ENCODE measurements at regions not wholly inside any gene's neighbourhood (a gene's known extent, or its start where the extent isn't known, plus 50 kb on each side); places are given as distances from the start of the nearest gene placed in this dataset.

GRCh38 chr1:79207331-79207730 lies 200.8 kb upstream of the ADGRL4 start:
- TF ChIP-seq CTCF (IDR thresholded peaks at IDR 0.05) (no peak), POLR2A (IDR thresholded peaks at IDR 0.05) (no peak), POLR2AphosphoS5 (IDR thresholded peaks at IDR 0.05) (no peak), EP300 (IDR thresholded peaks at IDR 0.05) (no peak)
- WGBS, 2 donors: 52 to 87% methylated on average over 5 of the region's 5 CpGs
- Histone ChIP-seq H3K4me3 (no peak overlapping the region), H3K27me3 (no peaks in the 10 kb centered on the region), H3K9me3 (peaks cover 0 to 2% (median 0%) of the 10 kb centered on the region in 4 donors), H3K4me1 (no peaks in the 10 kb centered on the region), H3K27ac (no peak overlapping the region), H3K36me3 (no peaks in the 10 kb centered on the region)
- DNase-seq: no peak
- intact Hi-C loops (cut with DNase I): no loop called here

GRCh38 chr1:79204779-79205479 lies 198.4 kb upstream of the ADGRL4 start:
- intact Hi-C loops (cut with DNase I): no loop called here

GRCh38 chr1:79198832-79199231 lies 192.3 kb upstream of the ADGRL4 start:
- no peaks in the 10 kb centered on the region for H3K27me3 ChIP-seq
- H3K9me3 ChIP-seq: no peaks in the 10 kb centered on the region
- WGBS, 2 donors: 36 to 71% methylated on average over 2 of the region's 2 CpGs
- no peak for TF ChIP-seq EP300 (IDR thresholded peaks at IDR 0.05)
- TF ChIP-seq CTCF (IDR thresholded peaks at IDR 0.05): no peak
- TF ChIP-seq POLR2AphosphoS5 (IDR thresholded peaks at IDR 0.05): no peak
- no peak for TF ChIP-seq POLR2A (IDR thresholded peaks at IDR 0.05)
- peaks cover 0 to 3% (median 0%) of the 10 kb centered on the region in 4 donors for H3K4me1 ChIP-seq
- no peaks in the 10 kb centered on the region for H3K36me3 ChIP-seq
- no peak overlapping the region for H3K27ac ChIP-seq
- DNase-seq: no peak
- intact Hi-C loops (cut with DNase I): no loop called here
- H3K4me3 ChIP-seq: no peak overlapping the region

More at GRCh38 chr1:79204779-79205479, 198.4 kb upstream of the ADGRL4 start:
- TF ChIP-seq POLR2A (IDR thresholded peaks at IDR 0.05) (no peak), POLR2AphosphoS5 (IDR thresholded peaks at IDR 0.05) (no peak), EP300 (IDR thresholded peaks at IDR 0.05) (no peak), CTCF (IDR thresholded peaks at IDR 0.05) (no peak)
- no peaks in the 10 kb centered on the region for H3K36me3 ChIP-seq
- peaks cover 0 to 2% (median 0%) of the 10 kb centered on the region in 4 donors for H3K9me3 ChIP-seq
- no peaks in the 10 kb centered on the region for H3K4me1 ChIP-seq
- H3K27me3 ChIP-seq: no peaks in the 10 kb centered on the region
- DNase-seq: no peak
- H3K4me3 ChIP-seq: no peak overlapping the region
- no peak overlapping the region for H3K27ac ChIP-seq
- 47 to 74% methylated on average over 4 of the region's 4 CpGs for WGBS, 2 donors

- DNase-seq: no peak
- Histone ChIP-seq H3K27me3 (no peaks in the 10 kb centered on the region), H3K27ac (no peak overlapping the region), H3K4me3 (no peak overlapping the region), H3K9me3 (no peaks in the 10 kb centered on the region), H3K4me1 (peaks cover 0 to 5% (median 2%) of the 10 kb centered on the region in 4 donors), H3K36me3 (no peaks in the 10 kb centered on the region)
- intact Hi-C loops (cut with DNase I): no loop called here
- TF ChIP-seq EP300 (IDR thresholded peaks at IDR 0.05) (no peak), CTCF (IDR thresholded peaks at IDR 0.05) (no peak), POLR2AphosphoS5 (IDR thresholded peaks at IDR 0.05) (no peak), POLR2A (IDR thresholded peaks at IDR 0.05) (no peak)
- WGBS, 2 donors: 70 to 80% methylated on average over 2 of the region's 2 CpGs
These were observed 190.9 kb upstream of the ADGRL4 start for GRCh38 chr1:79197421-79197820.

GRCh38 chr1:79196211-79196610 lies 189.7 kb upstream of the ADGRL4 start:
- no peaks in the 10 kb centered on the region for H3K36me3 ChIP-seq
- TF ChIP-seq EP300 (IDR thresholded peaks at IDR 0.05) (no peak), CTCF (IDR thresholded peaks at IDR 0.05) (no peak), POLR2A (IDR thresholded peaks at IDR 0.05) (no peak), POLR2AphosphoS5 (IDR thresholded peaks at IDR 0.05) (no peak)
- WGBS, 2 donors: 70 to 91% methylated on average over 2 of the region's 2 CpGs
- no peak for DNase-seq
- no peak overlapping the region for H3K4me3 ChIP-seq
- H3K27ac ChIP-seq: no peak overlapping the region
- intact Hi-C loops (cut with DNase I): no loop called here
- peaks cover 0 to 5% (median 2%) of the 10 kb centered on the region in 4 donors for H3K4me1 ChIP-seq
- no peaks in the 10 kb centered on the region for H3K9me3 ChIP-seq
- no peaks in the 10 kb centered on the region for H3K27me3 ChIP-seq

All from sigmoid colon (tissue), 6 donors.